HG03521 (cell line): ENCODE measurements at regions not wholly inside any gene's neighbourhood (a gene's known extent, or its start where the extent isn't known, plus 50 kb on each side); places are given as distances from the start of the nearest gene placed in this dataset.

ENCODE experiments used
- ATAC-seq: cut with Tn5 transposase; IDR thresholded peaks from one replicate; pipeline ENCODE4 v1.9.1; 2021; ENCODE audit warnings: mild to moderate bottlenecking, moderate library complexity; ENCODE audit not compliant: unreplicated experiment

DNA sequence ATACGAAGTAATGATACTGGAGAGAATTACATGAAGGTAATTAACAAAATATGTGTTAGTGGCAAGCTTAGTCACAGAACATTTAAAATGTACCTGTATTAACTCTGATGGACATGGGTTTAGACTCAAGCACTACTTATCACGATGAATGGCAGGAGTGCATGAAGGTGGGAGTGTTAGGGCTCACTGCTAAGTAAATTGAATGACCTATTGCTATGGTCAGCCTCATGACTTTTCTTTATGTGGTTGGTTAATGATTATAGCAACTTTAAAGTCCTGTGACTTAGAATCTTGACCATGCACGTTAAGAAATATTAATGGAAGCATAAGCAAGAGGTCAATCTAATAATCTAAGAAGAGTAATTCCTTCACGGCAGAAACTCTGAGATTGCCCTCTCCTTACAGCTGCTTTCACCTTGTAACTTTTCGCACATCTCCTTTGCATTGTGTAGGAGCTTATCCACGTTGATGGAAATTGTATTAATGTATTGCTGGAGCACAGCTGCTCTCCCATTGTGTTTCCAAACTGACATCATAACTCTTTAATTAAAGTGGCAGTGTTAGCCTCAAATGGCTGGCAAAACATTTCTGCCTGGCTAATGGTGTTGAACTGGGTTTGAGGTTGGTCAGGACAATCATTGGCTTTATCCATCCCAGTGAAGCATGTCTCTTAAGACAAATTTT, 114.5 kb downstream of the RXFP2 start:
- no peak for ATAC-seq

- no peak for ATAC-seq
These were observed 120.2 kb downstream of the RXFP2 start for GRCh38 chr13:31859571-31859970.

DNA sequence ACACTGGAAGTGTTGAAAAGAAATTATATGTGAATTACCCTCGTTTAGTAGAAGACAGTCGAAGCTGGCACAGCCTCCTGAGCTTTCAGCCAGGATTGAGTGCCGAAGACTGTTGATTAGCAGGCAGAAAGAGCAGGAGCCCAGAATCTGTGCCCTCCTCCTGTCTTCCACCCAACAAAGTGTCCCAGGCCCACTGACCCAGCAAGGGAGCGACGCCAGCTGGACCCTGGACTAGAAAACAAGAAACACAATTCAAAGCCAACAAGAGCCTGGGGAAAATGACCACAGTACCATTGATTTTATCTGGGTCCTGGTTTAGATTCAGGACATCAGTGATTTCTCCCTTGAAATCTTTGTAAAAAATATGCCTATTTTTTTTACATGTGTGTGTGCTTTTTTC, 120.7 kb downstream of the RXFP2 start:
- no peak for ATAC-seq

DNA sequence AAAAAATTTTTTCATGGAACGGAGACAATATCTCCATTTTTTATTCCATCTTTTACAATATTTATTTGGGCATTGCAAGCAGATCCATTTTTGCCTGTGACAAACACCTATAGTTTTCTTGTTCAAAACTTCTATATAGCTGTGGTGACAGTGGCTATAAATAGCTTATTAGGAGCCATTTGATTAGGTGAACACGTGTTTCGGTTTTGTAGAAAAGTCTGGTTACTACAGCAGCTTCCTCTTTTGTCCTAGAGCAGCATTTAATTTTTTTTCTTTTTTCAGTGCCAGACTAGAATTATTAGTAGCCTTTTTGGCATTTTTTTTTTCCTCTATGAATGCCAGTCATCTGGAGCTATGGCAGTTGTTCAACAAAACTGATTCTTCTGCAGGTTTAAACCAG, 123.5 kb downstream of the RXFP2 start:
- ATAC-seq, result peak; percentile 81

- ATAC-seq, result no peak
These were observed 125.0 kb downstream of the RXFP2 start for GRCh38 chr13:31864307-31864706.

- ATAC-seq, result no peak
These were observed 126.8 kb downstream of the RXFP2 start for GRCh38 chr13:31866099-31866498.

- no peak for ATAC-seq
These were observed 128.4 kb downstream of the RXFP2 start for GRCh38 chr13:31867709-31868108.

DNA sequence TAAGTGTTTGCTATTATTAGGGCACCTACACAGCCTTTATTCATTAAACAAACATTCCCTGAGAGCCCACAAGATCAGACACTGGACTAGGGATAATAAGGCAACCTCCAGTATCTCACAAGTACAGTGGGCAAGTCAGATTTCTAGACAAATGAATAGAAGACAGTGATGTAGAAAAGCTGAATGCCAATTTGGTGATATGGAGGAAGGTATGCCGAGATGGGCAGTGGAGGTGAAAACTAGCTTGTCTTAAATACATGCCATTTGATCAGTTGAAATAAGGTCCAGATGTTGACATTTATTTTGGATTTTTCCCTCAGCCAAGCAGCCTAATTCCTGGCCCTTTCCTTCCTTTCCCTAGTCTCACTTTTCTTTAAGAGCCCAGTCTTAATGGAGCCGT, 130.3 kb downstream of the RXFP2 start:
- no peak for ATAC-seq

- no peak for ATAC-seq
These were observed 131.2 kb downstream of the RXFP2 start for GRCh38 chr13:31870511-31870910.

DNA sequence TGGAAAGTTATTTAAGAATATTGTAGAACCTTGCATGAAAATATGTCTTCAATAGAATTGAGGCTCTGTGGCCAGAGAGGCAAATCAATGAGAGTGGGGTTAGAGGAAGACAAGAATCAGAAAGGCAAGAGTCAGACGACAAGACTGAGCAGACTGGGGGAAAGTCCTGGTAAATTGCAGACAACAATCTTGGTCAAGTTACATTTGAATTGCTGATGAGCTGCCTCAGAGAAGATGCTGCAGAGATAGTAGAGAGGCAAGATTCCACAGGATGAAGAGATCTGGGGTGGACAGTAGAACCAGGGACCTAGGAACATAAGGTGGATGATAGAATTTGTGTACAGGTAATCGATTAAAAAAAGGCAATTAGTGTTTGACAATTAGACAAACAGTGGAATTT, 133.8 kb downstream of the RXFP2 start:
- no peak for ATAC-seq

DNA sequence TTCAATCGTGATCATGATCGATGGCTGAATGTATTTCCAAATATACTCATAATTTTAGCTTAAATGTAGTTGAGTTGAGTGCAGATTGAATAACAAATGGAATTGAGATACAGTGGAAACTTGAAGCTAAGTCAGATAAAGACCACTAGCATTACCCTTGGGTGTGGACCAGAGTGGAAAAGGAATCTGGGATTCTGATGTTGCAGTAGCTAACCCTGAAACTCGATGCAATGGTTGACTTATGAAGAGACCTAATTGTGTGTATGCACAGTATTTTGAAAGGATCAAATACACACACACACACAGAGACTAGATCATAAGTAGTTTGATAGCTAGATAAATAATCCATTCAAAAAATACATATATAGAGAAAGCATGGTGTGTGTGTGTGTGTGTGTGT, 135.8 kb downstream of the RXFP2 start:
- no peak for ATAC-seq

DNA sequence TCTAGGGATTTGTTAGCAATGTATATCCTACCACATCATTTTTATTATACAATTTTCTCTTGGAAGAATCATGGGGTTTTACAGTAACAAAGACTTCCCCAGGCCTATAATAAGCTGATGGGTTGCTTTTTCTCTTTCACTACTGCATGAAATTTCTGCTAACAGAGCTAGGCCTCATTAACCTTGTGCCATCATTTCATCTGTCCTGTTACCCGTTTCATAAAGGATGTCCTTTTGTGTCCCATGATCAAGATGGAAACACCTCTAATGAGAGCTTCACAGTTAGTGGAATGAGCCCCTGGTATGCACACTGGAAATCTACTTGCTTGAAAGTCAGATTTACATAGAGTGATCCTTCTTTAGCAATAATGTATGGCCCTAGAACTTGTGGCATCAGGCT, 138.7 kb downstream of the RXFP2 start:
- ATAC-seq, result no peak

DNA sequence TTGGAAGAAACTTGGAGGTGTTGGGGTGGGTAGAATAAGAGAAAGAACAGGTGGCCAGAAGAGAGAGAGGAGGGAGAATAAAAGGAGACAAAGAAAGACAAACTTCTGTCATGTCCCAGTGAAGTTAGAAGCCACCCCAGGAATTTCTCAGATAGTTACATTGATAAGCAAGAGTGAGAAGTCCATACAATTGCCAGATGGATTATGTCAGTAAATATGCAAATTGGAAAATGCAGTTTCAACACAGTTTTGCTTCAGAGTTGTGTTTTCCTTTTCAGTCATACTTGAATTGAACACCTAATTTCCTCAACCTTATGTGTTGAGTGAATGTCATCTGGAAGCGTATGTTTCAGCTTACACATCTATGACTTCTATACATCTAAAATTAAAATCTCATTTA, 139.2 kb downstream of the RXFP2 start:
- ATAC-seq, result no peak

DNA sequence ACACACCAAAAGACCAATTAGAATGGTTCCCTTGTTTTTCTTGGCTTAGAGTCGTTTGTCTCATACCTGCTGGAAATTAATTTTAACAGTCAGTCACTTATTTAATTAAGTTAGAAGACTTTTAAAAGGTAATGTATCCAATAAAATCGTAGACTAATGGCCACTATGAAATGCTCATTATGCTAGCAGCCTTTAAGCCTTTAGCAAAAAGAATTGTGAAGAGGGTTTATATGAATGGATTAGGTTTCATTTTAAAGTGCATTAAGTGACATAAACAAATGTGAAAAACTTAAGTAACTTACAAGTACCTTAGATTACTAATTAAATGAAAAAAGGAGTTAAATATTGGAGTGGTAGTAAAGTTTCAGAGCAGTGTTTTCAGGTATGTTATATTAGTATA, 139.6 kb downstream of the RXFP2 start:
- no peak for ATAC-seq

DNA sequence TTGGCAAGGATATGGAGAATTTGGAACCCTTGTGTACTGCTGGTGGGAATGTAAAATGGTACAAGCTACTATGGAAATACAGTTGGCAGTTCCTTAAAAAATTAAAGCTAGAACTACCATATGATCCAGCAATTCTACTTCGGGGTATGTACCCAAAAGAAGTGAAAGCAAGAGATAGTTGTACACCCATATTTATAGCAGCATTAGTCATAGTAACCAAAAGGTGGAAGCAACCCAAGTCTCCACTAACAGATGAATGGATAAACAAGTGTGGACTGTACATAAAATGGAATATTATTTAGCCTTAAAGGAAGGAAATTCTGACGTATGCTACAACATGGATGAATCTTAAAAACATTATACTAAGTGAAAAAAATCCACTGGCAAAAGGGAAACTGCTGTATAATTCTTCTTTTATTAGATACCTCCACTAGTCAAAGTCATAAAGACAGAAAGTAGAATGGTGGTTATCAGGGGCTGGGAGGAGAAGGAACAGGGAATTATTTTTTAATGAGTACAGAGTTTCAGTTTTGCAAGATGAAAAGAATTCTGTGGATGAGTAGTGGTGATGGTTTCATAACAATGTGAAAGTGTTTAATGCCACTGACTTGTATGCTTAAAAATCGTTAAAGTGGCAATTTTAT, 141.6 kb downstream of the RXFP2 start:
- ATAC-seq, result no peak

DNA sequence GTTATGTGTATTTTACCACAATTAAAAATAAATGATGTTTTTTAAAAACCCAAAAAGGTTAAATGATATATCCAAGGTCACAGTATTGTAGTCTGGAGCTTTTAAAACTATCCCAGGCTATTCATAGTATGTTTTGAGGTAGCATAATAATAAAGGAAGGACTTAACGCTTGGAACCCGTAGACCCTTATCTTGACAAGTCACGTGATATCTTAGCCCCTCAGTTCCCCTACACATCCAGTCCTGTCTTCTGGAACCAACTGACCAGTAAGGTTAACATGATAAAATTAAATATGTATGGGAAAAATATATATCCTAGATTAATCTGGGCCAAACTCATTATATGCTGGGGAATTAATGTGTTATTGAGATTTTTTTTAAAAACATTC, 142.2 kb downstream of the RXFP2 start:
- ATAC-seq, result no peak

- ATAC-seq, result no peak
These were observed 143.5 kb downstream of the RXFP2 start for GRCh38 chr13:31882794-31883193.

GRCh38 chr13:31884556-31884955, 145.2 kb downstream of the RXFP2 start:
- ATAC-seq, result no peak

- ATAC-seq, result no peak
These were observed 145.6 kb upstream of the FRY start for GRCh38 chr13:31885994-31886393.

DNA sequence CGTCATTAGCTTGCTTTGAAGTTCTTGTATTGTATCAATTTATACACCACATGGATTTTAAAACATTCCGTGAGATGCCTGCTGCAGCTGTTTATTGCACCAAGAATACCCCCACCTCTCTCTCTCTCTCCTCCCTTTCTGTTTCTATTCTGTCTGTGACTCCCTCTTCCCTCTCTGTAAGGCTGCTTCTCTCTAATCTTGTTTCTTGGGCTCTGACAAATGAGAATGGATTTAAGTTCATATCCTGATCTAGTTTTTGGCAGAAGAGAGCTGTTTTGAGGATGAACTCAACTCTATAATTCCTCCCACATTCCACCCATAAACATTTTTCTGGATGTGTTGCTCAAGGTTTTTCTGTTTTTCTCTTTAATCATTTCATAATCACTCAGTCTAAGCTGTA, 144.3 kb upstream of the FRY start:
- no peak for ATAC-seq

DNA sequence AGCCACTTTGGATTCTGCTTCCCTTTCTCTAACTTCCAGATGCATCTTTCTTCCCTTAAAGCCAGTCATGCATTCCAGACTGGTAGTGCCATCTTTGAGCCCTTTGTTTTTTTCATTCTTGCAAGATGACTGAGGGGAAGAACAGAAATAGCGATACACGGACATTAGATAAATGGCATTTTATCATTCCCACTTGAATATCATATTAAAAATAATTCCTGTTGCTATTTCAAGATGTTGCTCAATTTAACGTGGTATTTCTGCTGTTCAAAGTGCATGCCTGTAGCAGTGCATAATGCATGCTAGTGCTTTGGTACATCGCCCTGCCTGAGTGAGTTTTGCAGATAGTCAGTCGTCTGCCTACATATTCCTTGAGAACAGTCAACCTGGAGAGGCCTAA, 140.6 kb upstream of the FRY start:
- ATAC-seq, result no peak

DNA sequence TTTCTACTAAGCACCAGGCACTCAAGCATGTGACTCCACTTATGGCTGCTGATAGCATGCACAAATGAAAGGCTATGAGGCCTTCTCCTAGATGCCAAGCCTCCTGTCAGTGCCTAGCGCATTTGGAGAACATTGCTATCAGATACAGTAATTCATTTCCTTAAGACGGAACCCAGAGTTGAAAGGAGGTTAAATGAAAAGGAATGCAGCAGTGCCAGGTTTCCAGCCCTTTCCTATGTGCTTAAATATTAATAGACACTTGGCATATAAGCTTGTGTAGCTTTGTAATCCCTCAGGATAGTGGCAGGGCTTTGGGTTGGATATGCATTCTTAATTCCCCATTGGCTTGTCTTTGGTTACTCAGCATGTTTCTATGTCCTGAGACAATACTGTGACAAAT, 140.1 kb upstream of the FRY start:
- ATAC-seq, result no peak

GRCh38 chr13:31894931-31895330, 136.6 kb upstream of the FRY start:
- no peak for ATAC-seq
